ENCODE measurements at regions not wholly inside any gene's neighbourhood (a gene's known extent, or its start where the extent isn't known, plus 50 kb on each side); places are given as distances from the start of the nearest gene placed in this dataset.

DNA sequence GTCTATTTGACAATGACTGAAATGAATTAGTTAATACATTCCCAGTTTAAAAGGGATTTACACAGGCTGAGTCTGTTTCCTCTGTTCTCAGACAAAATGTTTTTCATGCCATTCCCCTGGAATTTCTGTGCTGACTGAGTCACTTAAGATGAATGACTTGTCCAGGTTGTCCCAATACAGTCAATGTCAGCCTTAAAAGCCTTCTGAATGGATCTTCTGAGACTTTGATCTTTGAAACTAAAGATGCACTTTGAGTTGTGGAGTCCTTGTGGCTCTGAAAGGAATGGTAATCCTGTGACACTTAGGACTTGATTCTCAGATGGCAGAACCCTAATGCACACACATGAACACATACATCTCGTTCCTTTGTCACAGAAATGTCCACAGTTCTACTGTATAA, 622.2 kb upstream of the GRID2 start:
- TF ChIP-seq, protein P1, sequence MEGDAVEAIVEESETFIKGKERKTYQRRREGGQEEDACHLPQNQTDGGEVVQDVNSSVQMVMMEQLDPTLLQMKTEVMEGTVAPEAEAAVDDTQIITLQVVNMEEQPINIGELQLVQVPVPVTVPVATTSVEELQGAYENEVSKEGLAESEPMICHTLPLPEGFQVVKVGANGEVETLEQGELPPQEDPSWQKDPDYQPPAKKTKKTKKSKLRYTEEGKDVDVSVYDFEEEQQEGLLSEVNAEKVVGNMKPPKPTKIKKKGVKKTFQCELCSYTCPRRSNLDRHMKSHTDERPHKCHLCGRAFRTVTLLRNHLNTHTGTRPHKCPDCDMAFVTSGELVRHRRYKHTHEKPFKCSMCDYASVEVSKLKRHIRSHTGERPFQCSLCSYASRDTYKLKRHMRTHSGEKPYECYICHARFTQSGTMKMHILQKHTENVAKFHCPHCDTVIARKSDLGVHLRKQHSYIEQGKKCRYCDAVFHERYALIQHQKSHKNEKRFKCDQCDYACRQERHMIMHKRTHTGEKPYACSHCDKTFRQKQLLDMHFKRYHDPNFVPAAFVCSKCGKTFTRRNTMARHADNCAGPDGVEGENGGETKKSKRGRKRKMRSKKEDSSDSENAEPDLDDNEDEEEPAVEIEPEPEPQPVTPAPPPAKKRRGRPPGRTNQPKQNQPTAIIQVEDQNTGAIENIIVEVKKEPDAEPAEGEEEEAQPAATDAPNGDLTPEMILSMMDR (IDR thresholded peaks at IDR 0.05 in 8 of 11, conservative IDR thresholded peaks at IDR 0.05 in 3 of 11), result no peak
- TF ChIP-seq POLR2A (IDR thresholded peaks at IDR 0.05), result no peak
- no peak for TF ChIP-seq POLR2AphosphoS5 (IDR thresholded peaks at IDR 0.05)

All from spleen (tissue), 7 donors.